Keratinocyte (primary cell): ENCODE measurements at regions not wholly inside any gene's neighbourhood (a gene's known extent, or its start where the extent isn't known, plus 50 kb on each side); places are given as distances from the start of the nearest gene placed in this dataset.

Experiments used
- DNase-seq: peaks from one replicate; pipeline ENCODE4 v3.0.0-alpha.2; 2011; ENCODE audit warnings: low read depth, missing footprints, low spot score
- FAIRE-seq: peaks from 2 replicates; lab custom pipeline; 2011; peaks lifted over from hg19 to GRCh38; lab: Jason Lieb, UNC
- H2AFZ ChIP-seq: 2 replicates; pipeline ENCODE4 v1.6.0; 2012; ENCODE audit warnings: low read length, control low read depth, inconsistent platforms; ENCODE audit not compliant: control insufficient read depth
- H3K27ac ChIP-seq: 2 replicates; pipeline ENCODE4 v1.5.1; 2011; ENCODE audit warnings: low read length; ENCODE audit not compliant: control insufficient read depth, insufficient read depth
- H3K27me3 ChIP-seq: 3 replicates; pipeline ENCODE4 v1.6.0; 2011; ENCODE audit warnings: low read length; ENCODE audit not compliant: control insufficient read depth, insufficient read depth; ENCODE audit errors: extremely low read depth
- H3K36me3 ChIP-seq, 2 experiments: 2 replicates in 1 of 2; 3 replicates in 1 of 2; pipeline ENCODE4 v1.5.1; 2011; ENCODE audit warnings: low read length in 2 of 2, mild to moderate bottlenecking in 1 of 2; ENCODE audit not compliant: control insufficient read depth in 2 of 2, insufficient read depth in 2 of 2; ENCODE audit errors: extremely low read depth in 1 of 2
- H3K4me1 ChIP-seq: 3 replicates; pipeline ENCODE4 v1.5.1; 2011; ENCODE audit warnings: low read length; ENCODE audit not compliant: control insufficient read depth, insufficient read depth; ENCODE audit errors: extremely low read depth
- H3K4me2 ChIP-seq: 3 replicates; pipeline ENCODE4 v1.6.0; 2011; ENCODE audit warnings: low read depth, low read length; ENCODE audit not compliant: control insufficient read depth, insufficient read depth; ENCODE audit errors: extremely low read depth
- H3K4me3 ChIP-seq, 3 experiments: fragments of 200-600 bp in 1 of 3; sonication (generic) in 1 of 3; 2 replicates in 2 of 3; 3 replicates in 1 of 3; pipeline ENCODE4 v1.5.1; 2011 to 2016; ENCODE audit warnings: low read length in 3 of 3, mild to moderate bottlenecking in 3 of 3, control low read depth in 2 of 3, inconsistent platforms in 1 of 3, low read depth in 1 of 3, mixed read lengths in 1 of 3, mixed run types in 1 of 3, moderate library complexity in 1 of 3; ENCODE audit not compliant: control insufficient read depth in 2 of 3, insufficient read depth in 2 of 3; ENCODE audit errors: extremely low read depth in 1 of 3
- H3K79me2 ChIP-seq: 2 replicates; pipeline ENCODE4 v1.6.0; 2012; ENCODE audit warnings: low read length; ENCODE audit not compliant: control insufficient read depth, insufficient read depth
- H3K9ac ChIP-seq: 3 replicates; pipeline ENCODE4 v1.6.0; 2011; ENCODE audit warnings: low read length; ENCODE audit not compliant: control insufficient read depth, insufficient read depth; ENCODE audit errors: extremely low read depth
- H3K9me1 ChIP-seq: 3 replicates; pipeline ENCODE4 v1.6.0; 2011; ENCODE audit warnings: low read length; ENCODE audit not compliant: control insufficient read depth, insufficient read depth; ENCODE audit errors: extremely low read depth
- H3K9me3 ChIP-seq: 2 replicates; pipeline ENCODE4 v1.5.1; 2012; ENCODE audit warnings: low read depth, low read length; ENCODE audit not compliant: control insufficient read depth
- H4K20me1 ChIP-seq: 3 replicates; pipeline ENCODE4 v1.6.0; 2011; ENCODE audit warnings: low read length; ENCODE audit not compliant: control insufficient read depth, insufficient read depth; ENCODE audit errors: extremely low read depth
- EZH2 ChIP-seq: IDR thresholded peaks from one replicate; pipeline ENCODE4 v1.6.1; 2012; ENCODE audit warnings: inconsistent platforms, mild to moderate bottlenecking, low read length, moderate library complexity
- dilution Hi-C: fragments of 300-500 bp; cut with MboI; formaldehyde crosslinking; loops from one replicate; pipeline ENCODE4 v1.7.0; 2020; ENCODE audit warnings: low sequenced_read_pairs; ENCODE audit not compliant: extremely low pct_ligation_motif_present
- TF ChIP-seq, protein P1 (sequence below), 3 experiments: IDR thresholded peaks in 1 of 3; conservative IDR thresholded peaks in 1 of 3; optimal IDR thresholded peaks in 1 of 3; 2 replicates in 2 of 3; 3 replicates in 1 of 3; pipeline versions ENCODE3 to v1.5.1; 2011; ENCODE audit warnings: low read length in 3 of 3, mild to moderate bottlenecking in 3 of 3, moderate library complexity in 2 of 3, control low read depth in 1 of 3, inconsistent platforms in 1 of 3; ENCODE audit not compliant: insufficient read depth in 2 of 3; ENCODE audit errors: extremely low read depth in 1 of 3

DNA sequence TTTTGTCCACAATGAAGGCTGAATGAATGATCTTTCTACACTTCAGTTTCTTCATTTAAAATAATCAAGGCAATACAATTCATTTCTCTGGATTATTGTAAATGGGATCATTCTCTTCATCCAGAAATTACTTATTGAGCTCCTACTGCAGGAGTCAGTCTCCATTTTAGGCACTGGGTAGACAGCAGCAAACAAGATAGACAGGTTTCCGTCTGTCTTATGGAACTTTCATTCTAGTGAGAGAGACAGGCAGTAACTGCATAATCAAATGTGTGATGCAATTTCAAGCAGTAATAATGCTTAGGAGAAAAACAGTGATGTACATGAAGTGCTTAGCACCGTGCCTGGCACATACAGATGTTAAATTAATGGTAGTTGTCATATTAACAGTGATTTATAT is 118.9 kb downstream of the SUDS3 start:
- no peak overlapping the region for H3K27ac ChIP-seq
- H4K20me1 ChIP-seq: no peaks in the 10 kb centered on the region
- no peak overlapping the region for H2AFZ ChIP-seq
- H3K27me3 ChIP-seq: no peaks in the 10 kb centered on the region
- dilution Hi-C loops: no loop called here
- no peaks in the 10 kb centered on the region for H3K9me3 ChIP-seq
- TF ChIP-seq EZH2: no peak
- TF ChIP-seq, protein P1, sequence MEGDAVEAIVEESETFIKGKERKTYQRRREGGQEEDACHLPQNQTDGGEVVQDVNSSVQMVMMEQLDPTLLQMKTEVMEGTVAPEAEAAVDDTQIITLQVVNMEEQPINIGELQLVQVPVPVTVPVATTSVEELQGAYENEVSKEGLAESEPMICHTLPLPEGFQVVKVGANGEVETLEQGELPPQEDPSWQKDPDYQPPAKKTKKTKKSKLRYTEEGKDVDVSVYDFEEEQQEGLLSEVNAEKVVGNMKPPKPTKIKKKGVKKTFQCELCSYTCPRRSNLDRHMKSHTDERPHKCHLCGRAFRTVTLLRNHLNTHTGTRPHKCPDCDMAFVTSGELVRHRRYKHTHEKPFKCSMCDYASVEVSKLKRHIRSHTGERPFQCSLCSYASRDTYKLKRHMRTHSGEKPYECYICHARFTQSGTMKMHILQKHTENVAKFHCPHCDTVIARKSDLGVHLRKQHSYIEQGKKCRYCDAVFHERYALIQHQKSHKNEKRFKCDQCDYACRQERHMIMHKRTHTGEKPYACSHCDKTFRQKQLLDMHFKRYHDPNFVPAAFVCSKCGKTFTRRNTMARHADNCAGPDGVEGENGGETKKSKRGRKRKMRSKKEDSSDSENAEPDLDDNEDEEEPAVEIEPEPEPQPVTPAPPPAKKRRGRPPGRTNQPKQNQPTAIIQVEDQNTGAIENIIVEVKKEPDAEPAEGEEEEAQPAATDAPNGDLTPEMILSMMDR (optimal IDR thresholded peaks at IDR 0.05 in 1 of 3, IDR thresholded peaks at IDR 0.05 in 1 of 3, conservative IDR thresholded peaks at IDR 0.05 in 1 of 3; ENCODE audit: extremely low read depth in 1 of 3, insufficient read depth in 2 of 3, low read length in 3 of 3): no peak
- no peak overlapping the region for H3K9ac ChIP-seq
- H3K4me3 ChIP-seq: no peak overlapping the region
- DNase-seq (no peak), FAIRE-seq (no peak)
- no peaks in the 10 kb centered on the region for H3K9me1 ChIP-seq
- H3K4me1 ChIP-seq: no peaks in the 10 kb centered on the region
- H3K4me2 ChIP-seq: no peak overlapping the region
- H3K36me3 ChIP-seq: no peaks in the 10 kb centered on the region
- H3K79me2 ChIP-seq: no peaks in the 10 kb centered on the region

GRCh38 chr12:118498171-118498570 is 121.8 kb downstream of the SUDS3 start:
- Histone ChIP-seq H3K4me3 (no peak overlapping the region), H3K36me3 (no peaks in the 10 kb centered on the region), H2AFZ (no peak overlapping the region), H3K4me1 (no peaks in the 10 kb centered on the region), H3K9ac (no peak overlapping the region), H3K27ac (no peak overlapping the region), H3K4me2 (no peak overlapping the region), H3K27me3 (no peaks in the 10 kb centered on the region), H3K9me3 (no peaks in the 10 kb centered on the region), H4K20me1 (no peaks in the 10 kb centered on the region), H3K9me1 (no peaks in the 10 kb centered on the region), H3K79me2 (no peaks in the 10 kb centered on the region)
- FAIRE-seq: no peak
- DNase-seq: no peak
- dilution Hi-C loops: no loop called here
- TF ChIP-seq, protein P1 (optimal IDR thresholded peaks at IDR 0.05 in 1 of 3, IDR thresholded peaks at IDR 0.05 in 1 of 3, conservative IDR thresholded peaks at IDR 0.05 in 1 of 3; ENCODE audit: extremely low read depth in 1 of 3, insufficient read depth in 2 of 3, low read length in 3 of 3): no peak
